Suprapubic skin (tissue), 4 donors: ENCODE measurements at regions not wholly inside any gene's neighbourhood (a gene's known extent, or its start where the extent isn't known, plus 50 kb on each side); places are given as distances from the start of the nearest gene placed in this dataset.

Experiments used
- DNase-seq, 2 donors: peaks; one replicate each; pipeline ENCODE4 v3.0.0-alpha.2; 2019; ENCODE audit warnings: low spot score in 2 of 2
- H3K27ac ChIP-seq: fragments of 200-600 bp; sonication (generic); one replicate; pipeline ENCODE4 v1.5.1; 2019
- H3K27me3 ChIP-seq: fragments of 200-600 bp; sonication (generic); one replicate; pipeline ENCODE4 v1.5.1; 2019
- H3K36me3 ChIP-seq: fragments of 200-600 bp; sonication (generic); one replicate; pipeline ENCODE4 v1.5.1; 2019
- H3K4me1 ChIP-seq: fragments of 200-600 bp; sonication (generic); one replicate; pipeline ENCODE4 v1.5.1; 2019
- H3K4me3 ChIP-seq: fragments of 200-600 bp; sonication (generic); one replicate; pipeline ENCODE4 v1.5.1; 2019; ENCODE audit warnings: mild to moderate bottlenecking
- H3K9me3 ChIP-seq: fragments of 200-600 bp; sonication (generic); one replicate; pipeline ENCODE4 v1.5.1; 2019
- CTCF ChIP-seq, 2 donors: fragments of 200-600 bp in 1 of 2; fragments of 450-650 bp in 1 of 2; sonication (generic) in 1 of 2; IDR thresholded peaks; one replicate each; pipeline ENCODE4 v1.5.1; 2016 to 2019; ENCODE audit warnings: antibody characterized with exemption in 2 of 2, mild to moderate bottlenecking in 1 of 2, moderate library complexity in 1 of 2
- EP300 ChIP-seq: sonication (generic); formaldehyde crosslinking; IDR thresholded peaks from one replicate; pipeline ENCODE4 v1.6.1; 2017; ENCODE audit warnings: antibody characterized with exemption
- POLR2A ChIP-seq, 2 donors: fragments of 450-650 bp; IDR thresholded peaks; one replicate each; pipeline ENCODE4 v1.6.1; 2017; ENCODE audit warnings: antibody characterized with exemption in 2 of 2, mild to moderate bottlenecking in 2 of 2, moderate library complexity in 2 of 2
- POLR2AphosphoS5 ChIP-seq, 3 donors: sonication (generic); formaldehyde crosslinking; IDR thresholded peaks; one replicate each; pipeline ENCODE4 v1.6.1; 2017; ENCODE audit warnings: antibody characterized with exemption in 3 of 3
- WGBS: methylation state at CpG from one replicate; pipeline ENCODE4 v1.1.5; 2018; 5-methylcytosine and 5-hydroxymethylcytosine counted together

GRCh38 chr15:97235611-97235985 is 724.9 kb upstream of the ARRDC4 start:
- H3K9me3 ChIP-seq: no peaks in the 10 kb centered on the region
- TF ChIP-seq POLR2AphosphoS5 (IDR thresholded peaks at IDR 0.05) (no peak), EP300 (no peak), CTCF (IDR thresholded peaks at IDR 0.05) (no peak), POLR2A (IDR thresholded peaks at IDR 0.05) (no peak)
- no peaks in the 10 kb centered on the region for H3K36me3 ChIP-seq
- no peak overlapping the region for H3K27ac ChIP-seq
- no peak overlapping the region for H3K4me3 ChIP-seq
- no peaks in the 10 kb centered on the region for H3K4me1 ChIP-seq
- no peak for DNase-seq
- 51% methylated on average over 7 of the region's 7 CpGs for WGBS
- H3K27me3 ChIP-seq: no peaks in the 10 kb centered on the region

GRCh38 chr15:97236140-97236539 is 724.4 kb upstream of the ARRDC4 start:
- H3K27me3 ChIP-seq: no peaks in the 10 kb centered on the region

DNA sequence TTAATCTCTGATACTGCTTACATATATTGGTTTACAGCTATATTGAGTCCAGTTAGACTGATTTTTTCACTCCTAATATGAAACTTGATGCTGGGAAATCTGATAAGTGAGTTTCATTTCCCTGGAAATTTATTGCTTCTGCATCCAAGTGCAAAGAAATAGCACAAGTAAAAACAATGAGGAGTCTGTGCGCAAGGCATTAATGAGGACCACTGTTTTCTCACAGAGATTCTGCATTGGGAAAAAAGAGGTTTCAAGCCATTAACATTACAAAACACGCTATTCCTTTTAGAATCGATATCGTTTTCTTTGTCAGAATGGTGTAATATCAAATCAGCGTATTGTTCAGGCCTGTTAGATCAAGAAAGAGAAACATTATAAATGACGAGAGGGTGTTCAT is 723.3 kb upstream of the ARRDC4 start:
- no peaks in the 10 kb centered on the region for H3K4me1 ChIP-seq
- no peak overlapping the region for H3K27ac ChIP-seq
- 85% methylated on average over 6 of the region's 6 CpGs for WGBS
- no peak overlapping the region for H3K4me3 ChIP-seq
- no peaks in the 10 kb centered on the region for H3K9me3 ChIP-seq
- no peak for TF ChIP-seq POLR2A (IDR thresholded peaks at IDR 0.05)
- no peak for TF ChIP-seq CTCF (IDR thresholded peaks at IDR 0.05)
- no peak for TF ChIP-seq POLR2AphosphoS5 (IDR thresholded peaks at IDR 0.05)
- no peak for TF ChIP-seq EP300
- no peak for DNase-seq
- H3K36me3 ChIP-seq: no peaks in the 10 kb centered on the region
- no peaks in the 10 kb centered on the region for H3K27me3 ChIP-seq

More at GRCh38 chr15:97236140-97236539, 724.4 kb upstream of the ARRDC4 start:
- no peak overlapping the region for H3K27ac ChIP-seq
- TF ChIP-seq CTCF (IDR thresholded peaks at IDR 0.05) (no peak), EP300 (no peak), POLR2A (IDR thresholded peaks at IDR 0.05) (no peak), POLR2AphosphoS5 (IDR thresholded peaks at IDR 0.05) (no peak)
- WGBS: 68% methylated on average over 5 of the region's 5 CpGs
- no peaks in the 10 kb centered on the region for H3K9me3 ChIP-seq
- H3K4me1 ChIP-seq: no peaks in the 10 kb centered on the region
- H3K36me3 ChIP-seq: no peaks in the 10 kb centered on the region
- DNase-seq: no peak
- no peak overlapping the region for H3K4me3 ChIP-seq

DNA sequence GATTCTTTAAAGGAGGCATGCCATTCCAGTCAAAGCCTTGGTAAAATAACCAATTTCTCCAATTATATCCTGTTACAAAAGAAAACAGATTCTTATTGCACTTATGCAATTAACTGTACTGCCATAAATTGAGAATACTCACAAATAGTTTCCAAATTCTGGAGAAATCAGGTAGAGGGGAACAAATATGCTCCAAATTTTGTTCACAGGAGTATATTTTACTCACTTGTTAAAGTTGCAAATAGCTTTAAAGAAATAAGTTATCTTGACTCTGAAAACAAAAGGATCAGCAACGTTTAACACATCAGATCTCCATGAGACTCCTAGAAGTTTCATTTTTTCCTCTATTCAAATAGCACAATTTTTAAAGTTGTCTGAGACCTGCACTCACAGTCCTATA is 712.1 kb upstream of the ARRDC4 start:
- H3K4me3 ChIP-seq: no peak overlapping the region
- no peaks in the 10 kb centered on the region for H3K4me1 ChIP-seq
- TF ChIP-seq POLR2AphosphoS5 (IDR thresholded peaks at IDR 0.05) (no peak), CTCF (IDR thresholded peaks at IDR 0.05) (no peak), EP300 (no peak), POLR2A (IDR thresholded peaks at IDR 0.05) (no peak)
- no peak for DNase-seq
- no peaks in the 10 kb centered on the region for H3K9me3 ChIP-seq
- no peaks in the 10 kb centered on the region for H3K27me3 ChIP-seq
- no peak overlapping the region for H3K27ac ChIP-seq
- H3K36me3 ChIP-seq: no peaks in the 10 kb centered on the region
- 88% methylated on average over 1 of the region's 1 CpG for WGBS

DNA sequence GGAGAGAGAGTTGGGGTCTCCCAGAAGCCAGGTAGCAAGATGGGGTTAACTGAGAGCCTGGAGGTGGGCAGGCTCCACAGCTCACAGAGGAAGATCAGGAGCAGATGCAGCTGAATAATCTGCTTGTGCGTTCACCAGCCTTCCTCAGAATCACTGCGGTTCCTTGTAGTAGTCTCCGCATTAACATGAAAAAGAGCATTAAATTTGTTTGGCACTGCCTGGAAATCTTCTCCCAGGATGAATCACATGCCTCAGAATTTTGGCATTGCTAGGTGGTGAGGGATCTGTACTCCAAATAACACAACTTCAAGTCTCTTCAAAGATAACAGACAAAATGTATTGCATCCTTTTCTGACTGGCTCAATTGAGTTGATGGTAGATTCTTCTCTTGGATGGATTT is 700.6 kb upstream of the ARRDC4 start:
- WGBS: 38% methylated on average over 3 of the region's 3 CpGs
- H3K27me3 ChIP-seq: no peaks in the 10 kb centered on the region
- no peak for DNase-seq
- H3K4me1 ChIP-seq: no peaks in the 10 kb centered on the region
- no peaks in the 10 kb centered on the region for H3K36me3 ChIP-seq
- no peaks in the 10 kb centered on the region for H3K9me3 ChIP-seq
- TF ChIP-seq CTCF (IDR thresholded peaks at IDR 0.05) (no peak), EP300 (no peak), POLR2A (IDR thresholded peaks at IDR 0.05) (no peak), POLR2AphosphoS5 (IDR thresholded peaks at IDR 0.05) (no peak)
- no peak overlapping the region for H3K27ac ChIP-seq
- no peak overlapping the region for H3K4me3 ChIP-seq
